Type B pancreatic cell (in vitro differentiated cells): ENCODE measurements at regions not wholly inside any gene's neighbourhood (a gene's known extent, or its start where the extent isn't known, plus 50 kb on each side); places are given as distances from the start of the nearest gene placed in this dataset.

Experiments used
- DNase-seq: peaks from one replicate; pipeline ENCODE4 v3.0.0; 2021; ENCODE audit warnings: mixed read lengths; ENCODE audit not compliant: unreplicated experiment; ENCODE audit errors: extremely low spot score
- H3K27ac Mint-ChIP-seq: 2 replicates; pipeline ENCODE4 v1.8.0; 2021; ENCODE audit warnings: mild to moderate bottlenecking, mixed read lengths
- H3K27me3 Mint-ChIP-seq: 2 replicates; pipeline ENCODE4 v1.8.0; 2021; ENCODE audit warnings: mixed read lengths
- H3K36me3 Mint-ChIP-seq: 2 replicates; pipeline ENCODE4 v1.8.0; 2021; ENCODE audit warnings: mixed read lengths
- H3K4me1 Mint-ChIP-seq: one replicate; pipeline ENCODE4 v1.8.0; 2021; ENCODE audit warnings: mixed read lengths; ENCODE audit not compliant: unreplicated experiment
- H3K4me3 Mint-ChIP-seq: 2 replicates; pipeline ENCODE4 v1.8.0; 2021; ENCODE audit warnings: mild to moderate bottlenecking, mixed read lengths
- H3K9me3 Mint-ChIP-seq: 2 replicates; pipeline ENCODE4 v1.8.0; 2021; ENCODE audit warnings: mixed read lengths
- CTCF ChIP-seq: fragments of 200-600 bp; sonication (generic); conservative IDR thresholded peaks from 2 replicates; pipeline ENCODE4 v1.5.0; 2021; ENCODE audit warnings: antibody characterized with exemption, mild to moderate bottlenecking

- H3K27ac Mint-ChIP-seq, result no peak overlapping the region
- H3K36me3 Mint-ChIP-seq, result no peaks in the 10 kb centered on the region
- no peak overlapping the region for H3K4me3 Mint-ChIP-seq
- no peak for DNase-seq
- TF ChIP-seq CTCF, result no peak
- H3K9me3 Mint-ChIP-seq, result no peaks in the 10 kb centered on the region
- H3K4me1 Mint-ChIP-seq, result peaks cover 24% of the 10 kb centered on the region
- no peaks in the 10 kb centered on the region for H3K27me3 Mint-ChIP-seq
Measured at GRCh38 chr6:121917834-121918559, 481.5 kb upstream of the HSF2 start.

GRCh38 chr6:121920616-121921015, 478.8 kb upstream of the HSF2 start:
- no peak for TF ChIP-seq CTCF
- peaks cover 27% of the 10 kb centered on the region for H3K4me1 Mint-ChIP-seq
- H3K27ac Mint-ChIP-seq, result no peak overlapping the region
- no peaks in the 10 kb centered on the region for H3K9me3 Mint-ChIP-seq
- no peaks in the 10 kb centered on the region for H3K27me3 Mint-ChIP-seq
- no peaks in the 10 kb centered on the region for H3K36me3 Mint-ChIP-seq
- no peak overlapping the region for H3K4me3 Mint-ChIP-seq
- DNase-seq, result no peak

GRCh38 chr6:121925024-121925423, 474.4 kb upstream of the HSF2 start:
- Mint-ChIP-seq H3K27ac (no peak overlapping the region), H3K9me3 (peaks cover 7% of the 10 kb centered on the region), H3K27me3 (no peaks in the 10 kb centered on the region), H3K4me3 (no peak overlapping the region), H3K4me1 (peaks cover 30% of the 10 kb centered on the region), H3K36me3 (no peaks in the 10 kb centered on the region)
- DNase-seq, result no peak
- no peak for TF ChIP-seq CTCF

- Mint-ChIP-seq H3K36me3 (no peaks in the 10 kb centered on the region), H3K27ac (no peak overlapping the region), H3K27me3 (no peaks in the 10 kb centered on the region), H3K4me1 (peaks cover 25% of the 10 kb centered on the region), H3K4me3 (no peak overlapping the region), H3K9me3 (peaks cover 7% of the 10 kb centered on the region)
- DNase-seq, result no peak
- TF ChIP-seq CTCF, result no peak
Measured at GRCh38 chr6:121925534-121926255, 473.8 kb upstream of the HSF2 start.

GRCh38 chr6:121929301-121929700, 470.2 kb upstream of the HSF2 start:
- peaks cover 7% of the 10 kb centered on the region for H3K9me3 Mint-ChIP-seq
- no peaks in the 10 kb centered on the region for H3K27me3 Mint-ChIP-seq
- H3K4me3 Mint-ChIP-seq, result no peak overlapping the region
- DNase-seq, result no peak
- peaks cover 25% of the 10 kb centered on the region for H3K4me1 Mint-ChIP-seq
- no peak for TF ChIP-seq CTCF
- H3K27ac Mint-ChIP-seq, result no peak overlapping the region
- H3K36me3 Mint-ChIP-seq, result no peaks in the 10 kb centered on the region
